Neural progenitor cell (in vitro differentiated cells): ENCODE measurements at regions not wholly inside any gene's neighbourhood (a gene's known extent, or its start where the extent isn't known, plus 50 kb on each side); places are given as distances from the start of the nearest gene placed in this dataset.

Source experiments
- DNase-seq: peaks from one replicate; pipeline ENCODE4 v3.0.0-alpha.2; 2016; ENCODE audit warnings: low spot score
- H2AFZ ChIP-seq: fragments of 200-600 bp; sonication (generic); replicated peaks from 2 replicates; pipeline ENCODE4 v1.6.1; 2016; ENCODE audit warnings: antibody characterized with exemption
- H3F3A ChIP-seq: fragments of 200-600 bp; sonication (generic); 2 replicates; pipeline ENCODE4 v1.6.1; 2016; ENCODE audit warnings: antibody characterized with exemption, low read depth
- H3K27ac ChIP-seq: fragments of 200-600 bp; sonication (generic); 2 replicates; pipeline ENCODE4 v1.5.1; 2016; ENCODE audit warnings: mild to moderate bottlenecking
- H3K27me3 ChIP-seq: fragments of 200-600 bp; sonication (generic); 2 replicates; pipeline ENCODE4 v1.6.1; 2016; ENCODE audit warnings: mild to moderate bottlenecking, moderate library complexity
- H3K36me3 ChIP-seq: fragments of 200-600 bp; sonication (generic); 2 replicates; pipeline ENCODE4 v1.5.1; 2016
- H3K4me1 ChIP-seq: fragments of 200-600 bp; sonication (generic); 2 replicates; pipeline ENCODE4 v1.6.1; 2016; ENCODE audit warnings: mixed run types
- H3K4me2 ChIP-seq: fragments of 200-600 bp; sonication (generic); 2 replicates; pipeline ENCODE4 v1.6.1; 2016
- H3K4me3 ChIP-seq: fragments of 200-600 bp; sonication (generic); 2 replicates; pipeline ENCODE4 v1.5.1; 2016
- H3K79me2 ChIP-seq: fragments of 200-600 bp; sonication (generic); 2 replicates; pipeline ENCODE4 v1.6.1; 2016; ENCODE audit warnings: low read depth
- H3K9ac ChIP-seq: fragments of 200-600 bp; sonication (generic); 2 replicates; pipeline ENCODE4 v1.6.1; 2016
- H3K9me3 ChIP-seq: fragments of 200-600 bp; sonication (generic); 2 replicates; pipeline ENCODE4 v1.5.1; 2016; ENCODE audit warnings: low read depth
- H4K20me1 ChIP-seq: fragments of 200-600 bp; sonication (generic); 2 replicates; pipeline ENCODE4 v1.6.1; 2016; ENCODE audit warnings: low read depth
- H3K27ac Mint-ChIP-seq: 3 replicates; pipeline ENCODE4 v1.8.0; 2021; ENCODE audit warnings: mixed read lengths
- H3K27me3 Mint-ChIP-seq: 2 replicates; pipeline ENCODE4 v1.8.0; 2022; ENCODE audit warnings: low read depth, mild to moderate bottlenecking, inconsistent platforms, moderate library complexity, mixed read lengths; ENCODE audit not compliant: insufficient read depth
- H3K36me3 Mint-ChIP-seq: 3 replicates; pipeline ENCODE4 v1.8.0; 2021; ENCODE audit warnings: mixed read lengths
- H3K4me1 Mint-ChIP-seq: 3 replicates; pipeline ENCODE4 v1.8.0; 2021; ENCODE audit warnings: mixed read lengths
- H3K4me3 Mint-ChIP-seq: 3 replicates; pipeline ENCODE4 v1.8.0; 2021; ENCODE audit warnings: mild to moderate bottlenecking, moderate library complexity, mixed read lengths
- H3K9me3 Mint-ChIP-seq: 3 replicates; pipeline ENCODE4 v1.8.0; 2020; ENCODE audit warnings: mixed read lengths
- CTCF ChIP-seq: fragments of 200-600 bp; sonication (generic); IDR thresholded peaks from 2 replicates; pipeline ENCODE4 v1.5.1; 2017; ENCODE audit warnings: antibody characterized with exemption, mild to moderate bottlenecking
- EZH2 ChIP-seq: fragments of 200-600 bp; sonication (generic); IDR thresholded peaks from 2 replicates; pipeline ENCODE4 v1.6.1; 2017; ENCODE audit warnings: antibody characterized with exemption, mild to moderate bottlenecking, moderate library complexity
- EZH2phosphoT487 ChIP-seq: fragments of 200-600 bp; sonication (generic); IDR thresholded peaks from 2 replicates; pipeline ENCODE4 v1.6.1; 2017; ENCODE audit warnings: antibody characterized with exemption

GRCh38 chr17:71516149-71516548 lies 604.7 kb upstream of the SOX9 start:
- Histone ChIP-seq H3K27ac (no peak overlapping the region), H3K4me1 (no peaks in the 10 kb centered on the region), H3F3A (no peaks in the 10 kb centered on the region), H3K4me3 (no peak overlapping the region), H3K27me3 (no peaks in the 10 kb centered on the region), H3K79me2 (no peaks in the 10 kb centered on the region), H4K20me1 (no peaks in the 10 kb centered on the region), H2AFZ (no peak overlapping the region), H3K4me2 (no peak overlapping the region), H3K9me3 (no peaks in the 10 kb centered on the region), H3K36me3 (no peaks in the 10 kb centered on the region), H3K9ac (no peak overlapping the region)
- no peaks in the 10 kb centered on the region for H3K27me3 Mint-ChIP-seq
- H3K4me3 Mint-ChIP-seq, result no peak overlapping the region
- H3K4me1 Mint-ChIP-seq, result no peaks in the 10 kb centered on the region
- H3K36me3 Mint-ChIP-seq, result no peaks in the 10 kb centered on the region
- no peak for DNase-seq
- no peak overlapping the region for H3K27ac Mint-ChIP-seq
- no peaks in the 10 kb centered on the region for H3K9me3 Mint-ChIP-seq
- TF ChIP-seq CTCF (no peak), EZH2 (no peak), EZH2phosphoT487 (no peak)

- Histone ChIP-seq H3K79me2 (no peaks in the 10 kb centered on the region), H3K9ac (no peak overlapping the region), H2AFZ (no peak overlapping the region), H3K27ac (no peak overlapping the region), H3K36me3 (no peaks in the 10 kb centered on the region), H3K27me3 (no peaks in the 10 kb centered on the region), H3K9me3 (no peaks in the 10 kb centered on the region), H3K4me3 (no peak overlapping the region), H3K4me2 (no peak overlapping the region), H3F3A (no peaks in the 10 kb centered on the region), H4K20me1 (no peaks in the 10 kb centered on the region), H3K4me1 (no peaks in the 10 kb centered on the region)
- no peak for DNase-seq
- no peak for TF ChIP-seq EZH2
- H3K27ac Mint-ChIP-seq, result no peak overlapping the region
- no peaks in the 10 kb centered on the region for H3K9me3 Mint-ChIP-seq
- no peaks in the 10 kb centered on the region for H3K36me3 Mint-ChIP-seq
- no peaks in the 10 kb centered on the region for H3K4me1 Mint-ChIP-seq
- H3K4me3 Mint-ChIP-seq, result no peak overlapping the region
- no peaks in the 10 kb centered on the region for H3K27me3 Mint-ChIP-seq
Observed at GRCh38 chr17:71519285-71519684, 601.5 kb upstream of the SOX9 start.

DNA sequence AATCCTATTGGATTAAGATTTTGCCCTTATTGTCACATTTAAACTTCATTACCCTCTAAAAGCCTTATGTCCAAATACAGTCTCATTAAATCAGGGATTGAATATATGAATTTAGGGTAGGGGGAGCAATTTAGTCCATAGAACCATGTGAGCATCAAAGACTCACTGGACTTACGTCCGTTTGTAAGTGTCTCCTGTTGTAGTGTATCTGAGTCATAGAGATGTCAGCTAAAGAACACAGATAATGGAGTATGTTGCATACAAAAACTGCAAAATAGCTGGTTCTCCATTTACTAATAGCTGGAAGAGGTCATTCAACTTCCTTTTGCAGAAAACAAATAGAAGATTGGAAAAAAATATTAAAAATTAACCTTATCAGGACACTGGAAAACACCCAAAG lies 599.1 kb upstream of the SOX9 start:
- no peaks in the 10 kb centered on the region for H3K9me3 ChIP-seq
- H3K4me1 ChIP-seq, result no peaks in the 10 kb centered on the region
- H3F3A ChIP-seq, result no peaks in the 10 kb centered on the region
- no peak for DNase-seq
- H4K20me1 ChIP-seq, result no peaks in the 10 kb centered on the region
- H2AFZ ChIP-seq, result no peak overlapping the region
- H3K4me1 Mint-ChIP-seq, result no peaks in the 10 kb centered on the region
- H3K9me3 Mint-ChIP-seq, result no peaks in the 10 kb centered on the region
- H3K27me3 ChIP-seq, result no peaks in the 10 kb centered on the region
- H3K4me2 ChIP-seq, result no peak overlapping the region
- TF ChIP-seq CTCF (no peak), EZH2 (no peak), EZH2phosphoT487 (no peak)
- no peaks in the 10 kb centered on the region for H3K27me3 Mint-ChIP-seq
- no peak overlapping the region for H3K27ac ChIP-seq
- H3K9ac ChIP-seq, result no peak overlapping the region
- no peaks in the 10 kb centered on the region for H3K36me3 Mint-ChIP-seq
- no peaks in the 10 kb centered on the region for H3K79me2 ChIP-seq
- H3K27ac Mint-ChIP-seq, result no peak overlapping the region
- H3K36me3 ChIP-seq, result no peaks in the 10 kb centered on the region
- H3K4me3 Mint-ChIP-seq, result no peak overlapping the region
- no peak overlapping the region for H3K4me3 ChIP-seq

DNA sequence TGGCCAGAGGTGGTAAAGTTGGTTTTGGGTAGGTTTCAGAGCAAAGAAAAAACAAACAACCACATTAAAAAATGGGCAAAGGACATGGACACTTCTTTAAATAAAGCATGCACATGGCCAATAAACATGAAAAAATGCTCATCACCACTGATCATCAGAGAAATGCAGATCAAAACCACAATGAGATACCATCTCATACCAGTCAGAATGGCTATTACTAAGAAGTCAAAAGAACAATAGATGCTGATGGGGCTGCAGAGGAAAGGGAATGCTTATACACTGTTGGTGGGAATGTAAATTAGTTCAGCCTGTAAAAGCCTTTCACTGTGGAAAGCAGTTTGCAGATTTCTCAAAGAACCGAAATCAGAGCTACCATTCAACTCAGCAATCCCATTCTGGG lies 598.4 kb upstream of the SOX9 start:
- H3K36me3 ChIP-seq, result no peaks in the 10 kb centered on the region
- H3K79me2 ChIP-seq, result no peaks in the 10 kb centered on the region
- no peaks in the 10 kb centered on the region for H3K4me1 ChIP-seq
- no peaks in the 10 kb centered on the region for H3F3A ChIP-seq
- no peaks in the 10 kb centered on the region for H3K4me1 Mint-ChIP-seq
- no peaks in the 10 kb centered on the region for H3K36me3 Mint-ChIP-seq
- H3K4me3 Mint-ChIP-seq, result no peak overlapping the region
- H3K27ac ChIP-seq, result no peak overlapping the region
- no peak overlapping the region for H3K4me2 ChIP-seq
- no peak overlapping the region for H3K27ac Mint-ChIP-seq
- no peak for TF ChIP-seq EZH2
- TF ChIP-seq EZH2phosphoT487, result no peak
- TF ChIP-seq CTCF, result no peak
- H4K20me1 ChIP-seq, result no peaks in the 10 kb centered on the region
- DNase-seq, result peak; percentile 15
- H3K27me3 ChIP-seq, result no peaks in the 10 kb centered on the region
- no peak overlapping the region for H3K9ac ChIP-seq
- H3K9me3 Mint-ChIP-seq, result no peaks in the 10 kb centered on the region
- no peak overlapping the region for H2AFZ ChIP-seq
- H3K9me3 ChIP-seq, result no peaks in the 10 kb centered on the region
- H3K27me3 Mint-ChIP-seq, result no peaks in the 10 kb centered on the region
- no peak overlapping the region for H3K4me3 ChIP-seq
